ENCODE measurements at regions not wholly inside any gene's neighbourhood (a gene's known extent, or its start where the extent isn't known, plus 50 kb on each side); places are given as distances from the start of the nearest gene placed in this dataset.
"Not testable (repeated sequence)": the region's sequence is repeated elsewhere in the genome, so short reads cannot be mapped to it uniquely, and the experiment has no call there.

DNA sequence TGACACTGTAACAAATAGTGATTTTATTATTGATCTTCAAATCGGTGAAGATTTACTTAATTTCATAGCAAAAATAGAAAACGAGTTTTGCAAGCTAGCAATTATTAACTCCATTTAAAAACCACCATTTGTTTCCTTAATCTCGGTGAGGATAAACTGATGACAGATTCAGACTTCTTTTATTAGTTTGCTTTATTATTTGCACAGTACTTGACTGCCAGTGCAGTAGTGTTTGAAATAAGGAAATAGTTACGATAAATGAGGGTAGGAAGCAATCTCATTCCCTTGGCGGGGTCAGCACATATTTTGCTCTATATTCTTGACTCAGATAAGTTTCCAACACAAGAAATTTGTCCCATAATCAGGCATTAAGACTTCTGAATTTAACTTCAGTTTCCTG lies 161.7 kb upstream of the PLGLB1 start:
- WGBS, result 75% methylated on average over 4 of the region's 5 CpGs
- H3K4me3 ChIP-seq (ENCODE audit: low read depth in 1 of 3, low read length in 3 of 3); H3K27ac ChIP-seq (ENCODE audit: low read depth in 1 of 2, low read length in 2 of 2); H3K9me3 ChIP-seq (ENCODE audit: control insufficient read depth in 4 of 4, low read length in 3 of 4); H3K4me1 ChIP-seq (ENCODE audit: control insufficient read depth in 4 of 4, insufficient read depth in 4 of 4, low read length in 3 of 4); H3K9ac ChIP-seq (ENCODE audit: low read depth in 1 of 2, low read length in 2 of 2); H3K36me3 ChIP-seq (ENCODE audit: control insufficient read depth in 4 of 4, insufficient read depth in 3 of 4, low read depth in 1 of 4, low read length in 3 of 4); H3K27me3 ChIP-seq (ENCODE audit: control insufficient read depth in 4 of 4, insufficient read depth in 4 of 4, low read length in 3 of 4); DNase-seq (ENCODE audit: low spot score): not testable (repeated sequence)

DNA sequence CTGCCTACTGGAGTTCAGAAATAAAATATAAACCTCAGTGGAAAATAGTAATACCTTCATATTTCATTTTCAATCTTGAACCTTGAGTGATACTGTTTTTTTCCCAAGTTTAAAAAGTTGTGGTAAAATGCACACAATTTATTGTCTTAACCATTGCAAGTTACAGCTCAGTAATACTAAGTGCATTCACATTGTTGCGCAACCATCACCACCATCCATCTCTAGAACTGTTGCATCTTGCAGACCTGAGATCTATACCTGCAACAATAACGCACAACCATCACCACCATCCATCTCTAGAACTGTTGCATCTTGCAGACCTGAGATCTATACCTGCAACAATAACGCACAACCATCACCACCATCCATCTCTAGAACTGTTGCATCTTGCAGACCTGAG lies 162.6 kb upstream of the PLGLB1 start:
- 97% methylated on average over 2 of the region's 3 CpGs for WGBS
- not testable (repeated sequence) for DNase-seq (ENCODE audit: low spot score); H3K9ac ChIP-seq (ENCODE audit: low read depth in 1 of 2, low read length in 2 of 2); H3K27me3 ChIP-seq (ENCODE audit: control insufficient read depth in 4 of 4, insufficient read depth in 4 of 4, low read length in 3 of 4); H3K4me3 ChIP-seq (ENCODE audit: low read depth in 1 of 3, low read length in 3 of 3); H3K36me3 ChIP-seq (ENCODE audit: control insufficient read depth in 4 of 4, insufficient read depth in 3 of 4, low read depth in 1 of 4, low read length in 3 of 4); H3K27ac ChIP-seq (ENCODE audit: low read depth in 1 of 2, low read length in 2 of 2); H3K9me3 ChIP-seq (ENCODE audit: control insufficient read depth in 4 of 4, low read length in 3 of 4); H3K4me1 ChIP-seq (ENCODE audit: control insufficient read depth in 4 of 4, insufficient read depth in 4 of 4, low read length in 3 of 4)

- 100% methylated on average over 1 of the region's 3 CpGs for WGBS
- not testable (repeated sequence) for DNase-seq (ENCODE audit: low spot score); H3K27ac ChIP-seq (ENCODE audit: low read depth in 1 of 2, low read length in 2 of 2); H3K4me1 ChIP-seq (ENCODE audit: control insufficient read depth in 4 of 4, insufficient read depth in 4 of 4, low read length in 3 of 4); H3K36me3 ChIP-seq (ENCODE audit: control insufficient read depth in 4 of 4, insufficient read depth in 3 of 4, low read depth in 1 of 4, low read length in 3 of 4); H3K9me3 ChIP-seq (ENCODE audit: control insufficient read depth in 4 of 4, low read length in 3 of 4); H3K9ac ChIP-seq (ENCODE audit: low read depth in 1 of 2, low read length in 2 of 2); H3K4me3 ChIP-seq (ENCODE audit: low read depth in 1 of 3, low read length in 3 of 3); H3K27me3 ChIP-seq (ENCODE audit: control insufficient read depth in 4 of 4, insufficient read depth in 4 of 4, low read length in 3 of 4)
Measured at GRCh38 chr2:87189214-87189613, 167.6 kb upstream of the PLGLB1 start.

DNA sequence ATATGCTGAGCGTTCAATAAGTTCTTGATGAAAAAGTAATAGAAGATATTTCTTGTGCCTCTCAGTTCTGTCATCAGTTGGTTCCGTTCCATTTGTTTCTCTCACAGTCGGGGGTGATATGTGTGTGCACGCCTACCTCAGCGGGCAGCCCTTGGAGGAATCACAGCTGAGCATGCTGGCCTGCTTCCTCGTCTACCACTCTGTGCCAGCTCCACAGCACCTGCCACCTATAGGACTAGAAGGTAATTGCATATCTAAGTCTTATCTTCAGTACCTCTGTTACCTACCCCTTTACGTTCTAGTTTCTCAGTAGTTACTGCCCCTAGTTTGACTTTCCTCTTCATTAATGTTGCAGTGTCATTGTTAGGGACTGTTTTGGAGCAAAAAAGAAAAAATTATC lies 171.7 kb upstream of the PLGLB1 start:
- not testable (repeated sequence) for H3K27me3 ChIP-seq (ENCODE audit: control insufficient read depth in 4 of 4, insufficient read depth in 4 of 4, low read length in 3 of 4); DNase-seq (ENCODE audit: low spot score); H3K9me3 ChIP-seq (ENCODE audit: control insufficient read depth in 4 of 4, low read length in 3 of 4); H3K27ac ChIP-seq (ENCODE audit: low read depth in 1 of 2, low read length in 2 of 2); H3K4me1 ChIP-seq (ENCODE audit: control insufficient read depth in 4 of 4, insufficient read depth in 4 of 4, low read length in 3 of 4); H3K9ac ChIP-seq (ENCODE audit: low read depth in 1 of 2, low read length in 2 of 2); H3K4me3 ChIP-seq (ENCODE audit: low read depth in 1 of 3, low read length in 3 of 3); H3K36me3 ChIP-seq (ENCODE audit: control insufficient read depth in 4 of 4, insufficient read depth in 3 of 4, low read depth in 1 of 4, low read length in 3 of 4)
- WGBS, result 62% methylated on average over 2 of the region's 7 CpGs

GRCh38 chr2:87194254-87194999 lies 172.8 kb upstream of the PLGLB1 start:
- H3K9me3 ChIP-seq (ENCODE audit: control insufficient read depth in 4 of 4, low read length in 3 of 4); H3K4me1 ChIP-seq (ENCODE audit: control insufficient read depth in 4 of 4, insufficient read depth in 4 of 4, low read length in 3 of 4); H3K9ac ChIP-seq (ENCODE audit: low read depth in 1 of 2, low read length in 2 of 2); H3K27ac ChIP-seq (ENCODE audit: low read depth in 1 of 2, low read length in 2 of 2); H3K4me3 ChIP-seq (ENCODE audit: low read depth in 1 of 3, low read length in 3 of 3); H3K36me3 ChIP-seq (ENCODE audit: control insufficient read depth in 4 of 4, insufficient read depth in 3 of 4, low read depth in 1 of 4, low read length in 3 of 4); H3K27me3 ChIP-seq (ENCODE audit: control insufficient read depth in 4 of 4, insufficient read depth in 4 of 4, low read length in 3 of 4); DNase-seq (ENCODE audit: low spot score): not testable (repeated sequence)
- WGBS, result 63% methylated on average over 1 of the region's 2 CpGs

DNA sequence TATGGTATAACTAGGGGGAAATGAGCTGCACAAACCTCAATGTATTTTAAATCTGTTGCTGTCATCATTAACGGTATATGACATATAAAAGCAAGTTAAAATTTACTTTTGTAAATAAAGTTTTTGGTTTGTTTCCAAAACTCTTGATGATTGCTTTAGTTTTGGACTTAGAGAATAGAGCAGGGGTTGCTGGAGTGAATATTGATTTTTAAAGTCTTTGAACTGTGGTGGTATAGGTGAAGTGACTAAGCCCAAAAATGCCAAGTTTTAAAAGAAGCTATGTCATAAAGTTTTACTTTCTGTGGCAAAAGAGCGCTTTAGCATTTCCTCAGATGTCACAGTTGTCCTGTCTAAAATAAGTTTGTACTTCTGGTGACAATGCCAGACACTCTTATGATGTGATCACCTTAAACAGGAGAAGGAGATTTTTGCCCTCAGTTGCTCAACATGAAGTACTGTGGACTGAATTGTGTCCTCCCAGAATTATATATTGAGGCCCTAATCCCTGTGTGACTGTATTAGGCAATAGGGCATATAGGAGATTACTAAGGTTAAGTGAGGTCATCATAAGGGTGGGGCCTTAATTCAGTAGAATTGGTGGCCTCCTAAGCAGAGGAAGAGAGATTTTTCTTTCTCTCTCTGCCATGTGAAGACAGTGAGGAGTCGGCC lies 175.2 kb upstream of the PLGLB1 start:
- WGBS, result 87% methylated on average over 2 of the region's 3 CpGs
- not testable (repeated sequence) for DNase-seq (ENCODE audit: low spot score); H3K9ac ChIP-seq (ENCODE audit: low read depth in 1 of 2, low read length in 2 of 2); H3K27ac ChIP-seq (ENCODE audit: low read depth in 1 of 2, low read length in 2 of 2); H3K4me1 ChIP-seq (ENCODE audit: control insufficient read depth in 4 of 4, insufficient read depth in 4 of 4, low read length in 3 of 4); H3K36me3 ChIP-seq (ENCODE audit: control insufficient read depth in 4 of 4, insufficient read depth in 3 of 4, low read depth in 1 of 4, low read length in 3 of 4); H3K4me3 ChIP-seq (ENCODE audit: low read depth in 1 of 3, low read length in 3 of 3); H3K27me3 ChIP-seq (ENCODE audit: control insufficient read depth in 4 of 4, insufficient read depth in 4 of 4, low read length in 3 of 4); H3K9me3 ChIP-seq (ENCODE audit: control insufficient read depth in 4 of 4, low read length in 3 of 4)
- TF ChIP-seq HNF4A (conservative IDR thresholded peaks at IDR 0.05), result peak in 1 of 2 donors; percentile 16

DNA sequence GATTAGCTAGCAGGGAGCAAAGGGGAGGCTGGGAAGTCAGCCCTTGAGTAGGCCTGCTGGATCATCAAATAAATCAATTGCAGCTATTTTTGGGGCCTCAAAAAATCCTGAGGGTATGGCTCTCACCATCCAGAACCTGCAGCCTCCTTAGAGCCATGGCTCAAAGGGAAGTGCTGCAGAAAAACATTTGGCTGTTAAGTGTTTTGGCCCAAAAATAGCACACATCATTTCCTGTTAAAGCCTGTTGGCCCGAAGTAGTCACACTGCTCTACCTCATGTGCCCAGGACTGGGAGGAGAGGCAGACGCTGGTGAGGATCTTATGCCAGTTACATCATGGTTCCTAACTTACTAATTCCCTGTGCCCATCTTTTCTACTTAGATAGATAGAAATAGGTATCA lies 176.8 kb upstream of the PLGLB1 start:
- not testable (repeated sequence) for H3K36me3 ChIP-seq (ENCODE audit: control insufficient read depth in 4 of 4, insufficient read depth in 3 of 4, low read depth in 1 of 4, low read length in 3 of 4); H3K9me3 ChIP-seq (ENCODE audit: control insufficient read depth in 4 of 4, low read length in 3 of 4); H3K27me3 ChIP-seq (ENCODE audit: control insufficient read depth in 4 of 4, insufficient read depth in 4 of 4, low read length in 3 of 4); H3K4me3 ChIP-seq (ENCODE audit: low read depth in 1 of 3, low read length in 3 of 3); H3K9ac ChIP-seq (ENCODE audit: low read depth in 1 of 2, low read length in 2 of 2); H3K27ac ChIP-seq (ENCODE audit: low read depth in 1 of 2, low read length in 2 of 2); H3K4me1 ChIP-seq (ENCODE audit: control insufficient read depth in 4 of 4, insufficient read depth in 4 of 4, low read length in 3 of 4); DNase-seq (ENCODE audit: low spot score)
- WGBS, result 61% methylated on average over 2 of the region's 2 CpGs

DNA sequence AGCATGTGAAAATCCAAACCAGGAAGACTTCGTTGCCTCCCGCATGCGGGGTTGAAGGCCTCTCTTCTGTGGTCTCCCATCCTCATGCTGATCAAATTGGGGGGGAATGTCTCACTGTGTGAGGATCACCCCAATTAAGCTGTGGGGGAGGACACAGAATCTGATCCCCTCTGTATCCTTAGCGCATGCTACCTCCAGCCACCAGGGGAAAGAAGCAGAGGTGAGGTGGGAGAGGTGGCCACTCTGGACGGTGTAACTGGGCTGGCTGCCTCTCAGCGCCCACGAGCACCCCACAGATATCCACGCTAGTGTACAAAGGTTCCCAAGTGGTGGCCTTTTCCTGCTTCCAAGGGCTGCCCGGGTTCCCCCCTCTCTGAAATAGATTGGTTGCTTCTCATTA lies 177.6 kb upstream of the PLGLB1 start:
- H3K9ac ChIP-seq (ENCODE audit: low read depth in 1 of 2, low read length in 2 of 2); H3K27ac ChIP-seq (ENCODE audit: low read depth in 1 of 2, low read length in 2 of 2); H3K9me3 ChIP-seq (ENCODE audit: control insufficient read depth in 4 of 4, low read length in 3 of 4); H3K4me3 ChIP-seq (ENCODE audit: low read depth in 1 of 3, low read length in 3 of 3); H3K27me3 ChIP-seq (ENCODE audit: control insufficient read depth in 4 of 4, insufficient read depth in 4 of 4, low read length in 3 of 4); DNase-seq (ENCODE audit: low spot score); H3K4me1 ChIP-seq (ENCODE audit: control insufficient read depth in 4 of 4, insufficient read depth in 4 of 4, low read length in 3 of 4); H3K36me3 ChIP-seq (ENCODE audit: control insufficient read depth in 4 of 4, insufficient read depth in 3 of 4, low read depth in 1 of 4, low read length in 3 of 4): not testable (repeated sequence)
- WGBS, result 98% methylated on average over 4 of the region's 9 CpGs
